H1 (cell line): ENCODE measurements at regions not wholly inside any gene's neighbourhood (a gene's known extent, or its start where the extent isn't known, plus 50 kb on each side); places are given as distances from the start of the nearest gene placed in this dataset.

Experiments
- CTCF ChIA-PET: fragments of 300-600 bp; sonication (Branson Sonifier 250); formaldehyde crosslinking; loops from one replicate; lab custom pipeline; 2021; ENCODE audit not compliant: partially characterized antibody; lab: Charles Lee
- POLR2A ChIA-PET: fragments of 300-600 bp; sonication (Branson Sonifier 250); formaldehyde crosslinking; loops from one replicate; lab custom pipeline; 2021; ENCODE audit warnings: inconsistent platforms; ENCODE audit not compliant: partially characterized antibody; lab: Charles Lee
- DNase-seq, 2 experiments: peaks; one replicate each; pipeline versions ENCODE4 v3.0.0 to v3.0.0-alpha.2; 2010 to 2022; ENCODE audit warnings: low spot score in 2 of 2, low read depth in 1 of 2, mixed read lengths in 1 of 2
- FAIRE-seq: peaks from 2 replicates; lab custom pipeline; 2011; peaks lifted over from hg19 to GRCh38; lab: Jason Lieb, UNC
- H2AFZ ChIP-seq: 2 replicates; pipeline ENCODE4 v1.8.1; 2012; ENCODE audit warnings: low read length, inconsistent platforms
- H2AK5ac ChIP-seq: 2 replicates; pipeline ENCODE4 v1.6.1; 2013; ENCODE audit warnings: low read depth, low read length
- H2BK120ac ChIP-seq: replicated peaks from 2 replicates; pipeline ENCODE3; 2013; ENCODE audit warnings: low read depth, low read length, inconsistent platforms
- H2BK12ac ChIP-seq: 2 replicates; pipeline ENCODE4 v1.6.1; 2013; ENCODE audit warnings: low read depth, low read length
- H2BK15ac ChIP-seq: 2 replicates; pipeline ENCODE4 v1.6.1; 2013; ENCODE audit warnings: low read length
- H2BK20ac ChIP-seq: 2 replicates; pipeline ENCODE4 v1.6.1; 2013; ENCODE audit warnings: low read length
- H2BK5ac ChIP-seq: 2 replicates; pipeline ENCODE4 v1.6.1; 2013; ENCODE audit warnings: low read depth, low read length
- H3K14ac ChIP-seq: 2 replicates; pipeline ENCODE4 v1.6.1; 2013; ENCODE audit warnings: inconsistent platforms; ENCODE audit not compliant: insufficient read length
- H3K18ac ChIP-seq: 2 replicates; pipeline ENCODE4 v1.6.1; 2013; ENCODE audit warnings: low read length; ENCODE audit errors: extremely low read depth
- H3K23ac ChIP-seq: 2 replicates; pipeline ENCODE4 v1.6.1; 2013; ENCODE audit warnings: inconsistent platforms; ENCODE audit not compliant: insufficient read length
- H3K23me2 ChIP-seq: 2 replicates; pipeline ENCODE4 v1.6.1; 2013; ENCODE audit warnings: low read depth, low read length
- H3K27ac ChIP-seq: 2 replicates; pipeline ENCODE4 v1.6.1; 2011; ENCODE audit warnings: low read depth, low read length, inconsistent platforms
- H3K27me3 ChIP-seq, 4 experiments: replicated peaks in 1 of 4; 1 replicate in 1 of 4; 2 replicates in 3 of 4; pipeline versions ENCODE4 v1.6.1 to v1.8.1; 2011 to 2013; ENCODE audit warnings: low read length in 3 of 4, mild to moderate bottlenecking in 3 of 4, inconsistent platforms in 2 of 4, mixed read lengths in 2 of 4, moderate library complexity in 1 of 4; ENCODE audit not compliant: control insufficient read depth in 3 of 4, insufficient read depth in 3 of 4; ENCODE audit errors: extremely low read depth in 1 of 4
- H3K36me3 ChIP-seq, 4 experiments: 2 replicates each; pipeline versions ENCODE4 v1.6.1 to v1.8.1; 2011 to 2013; ENCODE audit warnings: mild to moderate bottlenecking in 4 of 4, low read length in 3 of 4, moderate library complexity in 2 of 4, control low read depth in 1 of 4, inconsistent platforms in 1 of 4; ENCODE audit not compliant: insufficient read depth in 4 of 4, control insufficient read depth in 2 of 4
- H3K4ac ChIP-seq: replicated peaks from 2 replicates; pipeline ENCODE3; 2013; ENCODE audit warnings: low read length, low read depth, mixed read lengths, inconsistent platforms; ENCODE audit not compliant: insufficient read length
- H3K4me1 ChIP-seq, 4 experiments: replicated peaks in 1 of 4; 1 replicate in 1 of 4; 2 replicates in 3 of 4; pipeline versions ENCODE4 v1.6.1 to v1.8.1; 2011 to 2013; ENCODE audit warnings: low read length in 3 of 4, inconsistent platforms in 2 of 4, mixed read lengths in 1 of 4; ENCODE audit not compliant: insufficient read depth in 4 of 4, control insufficient read depth in 3 of 4
- H3K4me2 ChIP-seq, 2 experiments: 2 replicates each; pipeline versions ENCODE4 v1.6.1 to v1.8.1; 2011 to 2013; ENCODE audit warnings: low read depth in 2 of 2, low read length in 2 of 2, control low read depth in 1 of 2, inconsistent platforms in 1 of 2, mild to moderate bottlenecking in 1 of 2; ENCODE audit not compliant: insufficient read depth in 1 of 2
- H3K4me3 ChIP-seq, 4 experiments: fragments of 200-600, 300-600 bp in 1 of 4; sonication (generic), shearing (Covaris generic), sonication (Bioruptor Twin) in 1 of 4; 2 replicates each; pipeline versions ENCODE4 v1.5.1 to v1.8.1; 2011 to 2016; ENCODE audit warnings: low read length in 4 of 4, low read depth in 3 of 4, control low read depth in 2 of 4, inconsistent platforms in 2 of 4, mild to moderate bottlenecking in 2 of 4, mixed read lengths in 1 of 4, moderate library complexity in 1 of 4; ENCODE audit not compliant: insufficient read depth in 2 of 4; ENCODE audit errors: extremely low read depth in 1 of 4
- H3K56ac ChIP-seq: replicated peaks from 2 replicates; pipeline ENCODE3; 2013; ENCODE audit warnings: low read depth, mild to moderate bottlenecking, mixed read lengths, low read length, inconsistent platforms; ENCODE audit not compliant: insufficient read length
- H3K79me1 ChIP-seq: 2 replicates; pipeline ENCODE4 v1.6.1; 2013; ENCODE audit warnings: low read depth, low read length, control low read depth
- H3K79me2 ChIP-seq, 2 experiments: 2 replicates each; pipeline versions ENCODE4 v1.6.1 to v1.8.1; 2012 to 2013; ENCODE audit warnings: low read length in 2 of 2, mild to moderate bottlenecking in 2 of 2, inconsistent platforms in 1 of 2; ENCODE audit not compliant: insufficient read depth in 2 of 2, control insufficient read depth in 1 of 2
- H3K9ac ChIP-seq, 4 experiments: replicated peaks in 1 of 4; 1 replicate in 1 of 4; 2 replicates in 3 of 4; pipeline versions ENCODE4 v1.6.1 to v1.8.1; 2011 to 2013; ENCODE audit warnings: low read depth in 3 of 4, low read length in 3 of 4, control low read depth in 2 of 4, mild to moderate bottlenecking in 2 of 4, moderate library complexity in 2 of 4, inconsistent platforms in 1 of 4; ENCODE audit errors: extremely low read depth in 1 of 4
- H3K9me3 ChIP-seq, 2 experiments: 2 replicates each; pipeline versions ENCODE4 v1.6.1 to v1.8.1; 2012 to 2013; ENCODE audit warnings: mild to moderate bottlenecking in 2 of 2, moderate library complexity in 2 of 2, control low read depth in 1 of 2, inconsistent platforms in 1 of 2, low read depth in 1 of 2, low read length in 1 of 2, mixed read lengths in 1 of 2; ENCODE audit not compliant: insufficient read depth in 2 of 2
- H4K20me1 ChIP-seq, 2 experiments: replicated peaks in 1 of 2; 2 replicates each; pipeline versions ENCODE3 to v1.8.1; 2011 to 2013; ENCODE audit warnings: inconsistent platforms in 2 of 2, low read length in 2 of 2, mild to moderate bottlenecking in 1 of 2; ENCODE audit not compliant: insufficient read depth in 2 of 2, control insufficient read depth in 1 of 2
- H4K5ac ChIP-seq: 2 replicates; pipeline ENCODE4 v1.6.1; 2013; ENCODE audit warnings: low read length, low read depth, mixed read lengths, inconsistent platforms; ENCODE audit not compliant: insufficient read length
- H4K8ac ChIP-seq: 2 replicates; pipeline ENCODE4 v1.8.0; 2013; ENCODE audit warnings: mild to moderate bottlenecking, moderate library complexity, low read length, inconsistent platforms; ENCODE audit not compliant: insufficient read depth; ENCODE audit errors: extremely low read depth
- H4K91ac ChIP-seq: replicated peaks from 2 replicates; pipeline ENCODE3; 2013; ENCODE audit warnings: low read length, mixed read lengths, inconsistent platforms; ENCODE audit not compliant: insufficient read length
- BCL11A ChIP-seq, 2 experiments: IDR thresholded peaks; one replicate each; pipeline ENCODE4 v1.6.1; 2011; ENCODE audit warnings: low read depth in 2 of 2, low read length in 2 of 2, mild to moderate bottlenecking in 2 of 2
- CHD1 ChIP-seq: IDR thresholded peaks from 2 replicates; pipeline ENCODE4 v1.6.1; 2012; ENCODE audit warnings: low read depth, low read length, improper control_type of control experiment
- POLR2AphosphoS5 ChIP-seq: IDR thresholded peaks from 2 replicates; pipeline ENCODE4 v1.6.1; 2011; ENCODE audit warnings: low read depth, low read length
- POU5F1 ChIP-seq: IDR thresholded peaks from 2 replicates; pipeline ENCODE4 v1.6.1; 2011; ENCODE audit warnings: low read depth, mild to moderate bottlenecking, low read length, moderate library complexity
- RAD21 ChIP-seq, 2 experiments: IDR thresholded peaks in 1 of 2; conservative IDR thresholded peaks in 1 of 2; 2 replicates each; pipeline ENCODE4 v1.6.1; 2011; ENCODE audit warnings: low read depth in 2 of 2, low read length in 2 of 2, improper control_type of control experiment in 1 of 2, inconsistent platforms in 1 of 2, mild to moderate bottlenecking in 1 of 2, moderate library complexity in 1 of 2
- SP2 ChIP-seq: IDR thresholded peaks from 2 replicates; pipeline ENCODE4 v1.6.1; 2012; ENCODE audit warnings: mild to moderate bottlenecking, low read length, inconsistent platforms
- WGBS, 2 experiments: shearing (Covaris generic) in 1 of 2; methylation state at CpG; one replicate each; pipeline versions ENCODE4 v1.1.6 to v1.1.7; 2013 to 2015; ENCODE audit warnings: low lambda C conversion rate in 2 of 2, mixed read lengths in 2 of 2, inconsistent platforms in 1 of 2, low coverage in 1 of 2, missing lambda C conversion rate in 1 of 2; ENCODE audit not compliant: insufficient replicate concordance in 2 of 2, insufficient coverage in 1 of 2, insufficient read length in 1 of 2; ENCODE audit errors: extremely low coverage in 1 of 2, missing lambda C conversion rate in 1 of 2; 5-methylcytosine and 5-hydroxymethylcytosine counted together
- TF ChIP-seq, protein P1 (sequence below), 3 experiments: IDR thresholded peaks; 1 replicate in 2 of 3; 2 replicates in 1 of 3; pipeline versions ENCODE4 v1.5.1 to v1.6.1; 2011; ENCODE audit warnings: low read length in 3 of 3, mild to moderate bottlenecking in 3 of 3, inconsistent platforms in 2 of 3, low read depth in 1 of 3, moderate library complexity in 1 of 3; ENCODE audit not compliant: insufficient read depth in 1 of 3; ENCODE audit errors: control extremely low read depth in 1 of 3
- TF ChIP-seq, protein P2 (sequence below): IDR thresholded peaks from 2 replicates; pipeline ENCODE4 v1.6.1; 2012; ENCODE audit warnings: low read length, inconsistent platforms
- TF ChIP-seq, protein P3 (sequence below): IDR thresholded peaks from 2 replicates; pipeline ENCODE4 v1.6.1; 2012; ENCODE audit warnings: inconsistent platforms

DNA sequence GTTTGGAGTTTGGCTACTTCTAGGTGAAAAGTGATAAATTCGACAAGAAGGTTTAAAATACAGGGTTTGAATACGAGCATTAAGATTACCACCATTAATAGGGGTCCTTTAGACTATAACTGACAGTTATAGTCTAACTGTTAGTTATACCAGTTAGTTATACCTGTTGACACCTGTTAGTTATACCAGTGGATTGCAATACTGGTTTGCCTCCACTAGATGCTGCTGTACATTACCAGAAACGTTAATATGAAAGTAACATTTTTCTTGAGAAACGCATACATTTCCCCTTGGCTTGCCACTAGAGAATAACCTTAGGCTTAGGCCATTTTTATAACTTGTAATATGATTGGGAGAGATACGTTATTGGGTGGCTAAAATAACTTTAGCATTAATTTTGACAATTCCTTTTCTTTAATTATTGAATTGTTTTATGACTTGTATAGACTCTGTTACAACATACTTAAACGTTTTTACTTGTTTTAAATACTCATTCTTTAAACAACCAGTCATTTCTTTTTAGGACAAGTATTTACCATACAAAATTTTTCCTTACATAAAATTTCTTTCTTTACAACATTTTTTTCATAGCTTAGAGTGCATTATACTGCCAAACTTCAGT is 911.2 kb downstream of the FSTL5 start:
- H3K56ac ChIP-seq = no peak overlapping the region
- no peak for DNase-seq
- no peak overlapping the region for H3K9ac ChIP-seq
- no peak overlapping the region for H2BK15ac ChIP-seq
- no peaks in the 10 kb centered on the region for H3K27me3 ChIP-seq
- no peak overlapping the region for H3K4ac ChIP-seq
- H2BK20ac ChIP-seq = no peak overlapping the region
- POLR2A ChIA-PET = no interaction called here
- no peaks in the 10 kb centered on the region for H3K23me2 ChIP-seq
- H3K4me3 ChIP-seq = no peak overlapping the region
- 84% methylated on average over 6 of the region's 6 CpGs; no CpG with 5 or more reads in 1 of the 2 experiments for WGBS, 2 experiments
- H3K9me3 ChIP-seq = peaks cover 32 to 37% of the 10 kb centered on the region in 2 experiments
- no peak for FAIRE-seq
- H3K27ac ChIP-seq = no peak overlapping the region
- no peaks in the 10 kb centered on the region for H3K79me2 ChIP-seq
- H4K8ac ChIP-seq = no peak overlapping the region
- CTCF ChIA-PET = interaction anchor here (0.7 to 1.4 kb wide), 4 partner anchors 13 to 96 kb away, joined by 3 to 6 read pairs (median 4); no protein-coding TSS in a partner anchor
- H3K14ac ChIP-seq = no peak overlapping the region
- no peak overlapping the region for H2BK5ac ChIP-seq
- H4K5ac ChIP-seq = no peak overlapping the region
- peaks cover 0 to 5% (median 0%) of the 10 kb centered on the region in 4 experiments; a peak in 1 of 8 replicates for H3K36me3 ChIP-seq
- no peak overlapping the region for H3K18ac ChIP-seq
- no peak overlapping the region for H4K91ac ChIP-seq
- TF ChIP-seq BCL11A (IDR thresholded peaks at IDR 0.05; ENCODE audit: low read depth in 2 of 2, low read length in 2 of 2) (no peak), RAD21 (IDR thresholded peaks at IDR 0.05 in 1 of 2, conservative IDR thresholded peaks at IDR 0.05 in 1 of 2; ENCODE audit: low read depth in 2 of 2, low read length in 2 of 2) (peak; percentile 53 to 66), CHD1 (no peak), POU5F1 (no peak), SP2 (no peak), POLR2AphosphoS5 (no peak)
- TF ChIP-seq, protein P1, sequence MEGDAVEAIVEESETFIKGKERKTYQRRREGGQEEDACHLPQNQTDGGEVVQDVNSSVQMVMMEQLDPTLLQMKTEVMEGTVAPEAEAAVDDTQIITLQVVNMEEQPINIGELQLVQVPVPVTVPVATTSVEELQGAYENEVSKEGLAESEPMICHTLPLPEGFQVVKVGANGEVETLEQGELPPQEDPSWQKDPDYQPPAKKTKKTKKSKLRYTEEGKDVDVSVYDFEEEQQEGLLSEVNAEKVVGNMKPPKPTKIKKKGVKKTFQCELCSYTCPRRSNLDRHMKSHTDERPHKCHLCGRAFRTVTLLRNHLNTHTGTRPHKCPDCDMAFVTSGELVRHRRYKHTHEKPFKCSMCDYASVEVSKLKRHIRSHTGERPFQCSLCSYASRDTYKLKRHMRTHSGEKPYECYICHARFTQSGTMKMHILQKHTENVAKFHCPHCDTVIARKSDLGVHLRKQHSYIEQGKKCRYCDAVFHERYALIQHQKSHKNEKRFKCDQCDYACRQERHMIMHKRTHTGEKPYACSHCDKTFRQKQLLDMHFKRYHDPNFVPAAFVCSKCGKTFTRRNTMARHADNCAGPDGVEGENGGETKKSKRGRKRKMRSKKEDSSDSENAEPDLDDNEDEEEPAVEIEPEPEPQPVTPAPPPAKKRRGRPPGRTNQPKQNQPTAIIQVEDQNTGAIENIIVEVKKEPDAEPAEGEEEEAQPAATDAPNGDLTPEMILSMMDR (IDR thresholded peaks at IDR 0.05; ENCODE audit: control extremely low read depth in 1 of 3, insufficient read depth in 1 of 3, low read depth in 1 of 3, low read length in 3 of 3) = peak in 2 of 3 experiments; percentile 16 to 69; a peak in 2 of 4 replicates
- TF ChIP-seq, protein P2, sequence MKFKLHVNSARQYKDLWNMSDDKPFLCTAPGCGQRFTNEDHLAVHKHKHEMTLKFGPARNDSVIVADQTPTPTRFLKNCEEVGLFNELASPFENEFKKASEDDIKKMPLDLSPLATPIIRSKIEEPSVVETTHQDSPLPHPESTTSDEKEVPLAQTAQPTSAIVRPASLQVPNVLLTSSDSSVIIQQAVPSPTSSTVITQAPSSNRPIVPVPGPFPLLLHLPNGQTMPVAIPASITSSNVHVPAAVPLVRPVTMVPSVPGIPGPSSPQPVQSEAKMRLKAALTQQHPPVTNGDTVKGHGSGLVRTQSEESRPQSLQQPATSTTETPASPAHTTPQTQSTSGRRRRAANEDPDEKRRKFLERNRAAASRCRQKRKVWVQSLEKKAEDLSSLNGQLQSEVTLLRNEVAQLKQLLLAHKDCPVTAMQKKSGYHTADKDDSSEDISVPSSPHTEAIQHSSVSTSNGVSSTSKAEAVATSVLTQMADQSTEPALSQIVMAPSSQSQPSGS = no peak
- TF ChIP-seq, protein P3, sequence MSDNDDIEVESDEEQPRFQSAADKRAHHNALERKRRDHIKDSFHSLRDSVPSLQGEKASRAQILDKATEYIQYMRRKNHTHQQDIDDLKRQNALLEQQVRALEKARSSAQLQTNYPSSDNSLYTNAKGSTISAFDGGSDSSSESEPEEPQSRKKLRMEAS = no peak
- no peaks in the 10 kb centered on the region for H3K79me1 ChIP-seq
- H3K4me1 ChIP-seq = no peaks in the 10 kb centered on the region
- H2AK5ac ChIP-seq = no peak overlapping the region
- no peak overlapping the region for H2BK12ac ChIP-seq
- H4K20me1 ChIP-seq = no peaks in the 10 kb centered on the region
- no peak overlapping the region for H2BK120ac ChIP-seq
- H3K23ac ChIP-seq = no peak overlapping the region
- H3K4me2 ChIP-seq = no peak overlapping the region
- H2AFZ ChIP-seq = no peak overlapping the region
